Pulmonary artery endothelial cell (primary cell): ENCODE measurements at regions not wholly inside any gene's neighbourhood (a gene's known extent, or its start where the extent isn't known, plus 50 kb on each side); places are given as distances from the start of the nearest gene placed in this dataset.

ENCODE experiments used
- DNase-seq: peaks from one replicate; pipeline ENCODE4 v3.0.0-alpha.2; 2011; ENCODE audit warnings: low read depth, low spot score

DNA sequence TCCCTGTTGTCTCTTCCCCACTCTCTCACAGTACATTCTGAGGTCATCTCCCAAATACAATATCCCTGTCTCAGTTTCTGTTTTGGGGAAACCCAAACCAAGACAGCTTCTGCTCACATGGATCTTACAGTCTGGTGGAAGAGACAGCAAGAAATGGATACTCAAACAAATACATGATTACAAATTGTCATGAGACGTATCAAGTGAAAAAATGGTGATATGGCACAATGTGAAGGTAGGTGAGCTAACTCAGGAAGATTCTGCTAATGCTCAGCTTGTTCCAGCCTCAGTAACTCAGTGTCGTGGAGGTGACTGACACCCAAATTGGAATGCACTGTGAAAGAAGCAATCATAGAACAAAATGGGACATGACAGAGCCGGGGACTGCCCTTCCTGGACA lies 68.3 kb downstream of the CHST1 start:
- no peak for DNase-seq

DNA sequence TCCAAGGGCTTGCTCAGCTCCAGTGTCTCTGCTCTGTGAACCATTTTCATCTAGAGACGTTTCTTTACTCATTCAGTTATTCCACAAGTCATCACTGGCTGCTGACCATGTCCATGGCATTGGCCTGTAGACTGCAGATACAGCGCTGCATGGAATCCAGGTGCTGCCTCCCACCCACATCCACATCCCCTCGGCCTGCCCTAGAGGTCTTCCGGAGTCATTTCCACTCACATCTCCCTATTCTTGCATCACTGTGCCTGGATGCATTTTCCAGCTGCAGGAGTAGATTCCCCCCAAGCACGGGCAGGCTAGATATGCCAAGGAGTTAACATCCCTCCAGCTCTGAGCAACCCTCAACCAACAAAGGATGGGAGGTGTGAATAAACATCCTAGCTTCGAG lies 68.9 kb downstream of the CHST1 start:
- no peak for DNase-seq

GRCh38 chr11:45593992-45594391 lies 71.4 kb downstream of the CHST1 start:
- DNase-seq: no peak

DNA sequence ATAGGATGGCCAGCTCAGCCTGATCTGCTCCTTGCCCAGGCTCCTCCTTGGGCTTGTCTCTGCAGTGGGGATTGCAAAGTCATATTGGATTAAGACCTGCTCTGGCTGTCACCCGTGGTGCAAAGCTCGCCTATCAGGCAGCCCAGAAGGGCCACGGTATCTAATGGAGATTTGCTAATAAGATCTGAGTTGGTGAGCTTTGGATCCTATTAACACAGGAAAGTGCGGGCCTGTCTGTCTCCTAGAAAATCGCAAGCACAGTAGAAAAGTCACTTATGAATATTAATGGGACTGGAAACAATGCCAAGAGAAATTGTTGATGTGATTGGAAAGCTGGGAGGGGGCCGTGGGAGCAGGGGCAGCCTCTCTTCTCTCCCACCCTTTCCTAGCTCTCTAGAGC lies 72.8 kb downstream of the CHST1 start:
- no peak for DNase-seq

- DNase-seq: no peak
Observed at GRCh38 chr11:45590743-45591142, 74.7 kb downstream of the CHST1 start.

DNA sequence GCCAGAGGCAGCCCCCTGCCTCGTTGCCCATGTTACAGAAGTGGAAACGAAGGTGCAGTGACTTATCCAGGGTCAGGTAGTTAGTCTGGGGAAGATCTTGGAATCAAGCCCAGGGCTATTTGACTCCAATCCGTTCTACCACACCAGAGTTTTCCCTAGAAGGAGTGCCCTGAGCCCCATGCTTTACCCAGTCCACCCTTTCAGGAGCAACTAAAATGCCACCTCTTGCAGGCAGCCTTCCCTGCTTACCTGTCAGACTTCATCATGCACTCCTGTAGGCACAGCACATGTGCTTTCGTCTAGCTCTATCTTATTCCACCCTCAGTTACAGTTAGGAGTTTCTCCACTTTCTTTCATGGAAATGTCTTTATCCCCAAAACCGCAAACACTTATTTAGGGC lies 80.2 kb downstream of the CHST1 start:
- no peak for DNase-seq

- no peak for DNase-seq
Observed at GRCh38 chr11:45583981-45584566, 81.3 kb downstream of the CHST1 start.

DNA sequence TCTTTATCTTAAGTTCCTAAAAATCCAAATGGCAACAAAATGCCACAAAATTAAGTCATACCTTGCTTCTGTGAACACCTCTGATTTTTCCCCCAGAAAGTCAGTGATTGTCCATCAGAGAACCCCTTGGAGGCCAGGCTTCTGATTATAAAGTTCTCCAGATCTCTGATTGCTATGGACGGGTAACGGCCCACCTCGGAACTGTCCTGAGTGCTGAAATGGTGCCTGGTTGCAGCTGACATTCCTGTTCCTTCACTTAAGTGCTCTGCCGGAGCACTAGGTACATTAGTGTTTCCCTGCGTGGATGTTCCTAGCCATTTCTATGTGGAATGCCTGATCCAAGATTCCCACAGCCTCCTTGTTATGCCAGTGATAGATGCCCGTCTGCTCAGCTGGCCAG lies 85.0 kb downstream of the CHST1 start:
- no peak for DNase-seq

- DNase-seq: no peak
Observed at GRCh38 chr11:45578316-45578715, 87.1 kb downstream of the CHST1 start.

DNA sequence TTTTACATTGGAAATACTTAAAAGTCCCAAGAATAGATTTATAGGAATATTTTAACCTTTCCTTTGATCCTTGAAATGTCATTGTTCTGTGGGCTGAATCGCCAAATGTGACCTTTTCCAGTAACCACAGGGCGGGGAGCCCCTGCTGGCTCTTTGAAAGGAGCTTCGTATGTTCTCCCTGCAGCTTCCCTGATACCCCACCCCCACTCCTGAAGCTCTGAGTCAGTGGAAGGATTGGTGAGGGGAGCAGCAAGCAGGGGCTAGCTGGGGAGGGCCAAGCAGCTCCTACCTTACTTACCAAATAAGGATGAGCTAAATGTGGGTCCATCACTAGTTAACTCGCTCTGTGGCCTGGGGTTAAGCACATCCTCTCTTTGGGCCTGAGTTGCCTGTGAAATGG lies 87.7 kb downstream of the CHST1 start:
- DNase-seq: no peak

DNA sequence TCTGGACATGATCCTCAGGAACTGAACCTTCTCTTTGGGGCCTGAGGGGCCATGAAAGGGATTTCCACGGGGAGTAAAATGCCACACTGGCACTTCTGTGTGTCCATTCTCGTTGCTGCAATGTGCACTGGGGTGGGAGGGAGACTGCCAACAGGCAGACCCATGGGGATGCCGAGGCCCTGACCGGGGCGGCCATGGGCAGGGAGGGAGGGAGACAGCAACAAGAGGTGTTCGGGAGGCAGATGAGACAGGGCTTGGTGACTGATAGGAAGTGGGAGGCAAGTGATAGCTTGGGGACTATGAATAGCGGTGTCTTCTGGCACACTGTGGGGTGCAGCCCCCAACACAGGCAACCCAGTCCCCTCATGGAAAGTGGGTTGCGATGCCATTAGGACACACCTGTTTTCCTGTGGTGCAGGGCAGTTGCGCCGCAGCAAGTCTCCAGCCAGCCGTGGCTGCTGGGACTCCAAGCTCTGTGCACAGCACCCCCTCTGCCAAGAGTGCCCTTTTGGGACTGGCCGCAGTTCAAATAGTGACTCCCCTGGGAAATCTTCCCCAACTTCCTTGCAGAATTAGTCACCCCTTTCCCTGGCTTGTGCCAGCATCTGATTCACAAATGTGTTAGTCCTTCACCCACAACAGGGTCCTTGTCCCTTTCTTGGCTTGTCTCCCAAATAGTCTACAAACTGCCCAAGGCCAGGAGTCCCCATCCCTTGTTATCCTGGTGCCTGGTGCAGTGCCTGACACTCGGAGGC lies 88.8 kb downstream of the CHST1 start:
- DNase-seq: no peak

- no peak for DNase-seq
Observed at GRCh38 chr11:45573728-45574127, 91.7 kb downstream of the CHST1 start.

DNA sequence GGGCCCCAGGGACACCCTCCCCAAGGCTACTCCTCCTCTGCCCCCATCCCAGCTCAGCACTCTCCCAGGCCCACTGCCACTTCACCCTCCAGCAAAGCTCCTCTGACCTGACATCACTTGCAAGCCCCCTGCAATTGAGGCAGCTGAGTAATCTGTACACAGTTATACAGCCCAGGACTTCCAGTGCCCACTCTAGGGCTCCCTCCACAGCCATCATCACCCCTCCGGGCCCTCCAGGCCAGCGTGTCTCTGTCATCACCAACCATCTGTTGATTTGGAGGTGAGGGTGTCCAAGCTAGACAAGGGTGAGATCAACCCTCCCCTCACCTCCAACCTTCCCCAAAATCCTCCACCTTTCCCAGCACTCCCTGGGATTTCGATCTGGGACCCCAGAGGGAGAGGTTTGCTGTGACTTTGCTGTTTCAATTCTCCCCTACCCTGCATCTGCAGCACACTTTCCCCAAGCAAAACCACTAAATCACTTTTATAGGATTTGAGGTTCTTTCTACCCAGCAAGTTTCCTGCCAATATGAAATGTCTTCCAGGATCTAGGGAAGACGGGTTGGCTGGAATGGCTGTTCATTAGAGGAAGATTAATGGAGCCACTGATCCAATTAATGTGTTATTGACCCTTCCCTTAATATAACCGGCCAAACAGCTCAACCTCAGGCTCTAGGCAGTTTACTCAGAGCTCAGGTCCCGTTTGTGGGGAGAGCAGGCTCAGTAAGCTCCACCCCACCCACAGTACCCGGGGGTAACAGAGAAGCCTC lies 92.9 kb downstream of the CHST1 start:
- no peak for DNase-seq

DNA sequence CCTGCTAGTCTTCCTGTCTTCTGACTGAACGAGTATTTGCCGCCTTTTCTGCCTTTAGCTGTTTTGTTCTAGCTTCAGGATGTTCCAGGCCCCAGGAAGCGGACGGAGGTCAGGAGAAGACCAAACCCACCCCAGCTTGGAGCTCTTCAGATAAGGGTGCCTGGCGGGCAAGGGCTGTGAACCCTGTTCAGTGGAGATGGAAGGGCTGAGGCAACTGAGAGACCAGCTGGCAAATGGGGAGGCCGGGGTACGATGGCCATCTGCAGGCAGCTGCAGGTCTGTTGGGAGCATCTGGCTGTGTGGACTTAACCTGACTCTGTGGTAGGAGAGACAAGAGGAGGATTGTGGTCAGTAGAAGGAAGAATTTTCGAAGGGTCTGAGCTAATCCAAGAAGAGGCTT lies 95.6 kb downstream of the CHST1 start:
- DNase-seq: no peak

DNA sequence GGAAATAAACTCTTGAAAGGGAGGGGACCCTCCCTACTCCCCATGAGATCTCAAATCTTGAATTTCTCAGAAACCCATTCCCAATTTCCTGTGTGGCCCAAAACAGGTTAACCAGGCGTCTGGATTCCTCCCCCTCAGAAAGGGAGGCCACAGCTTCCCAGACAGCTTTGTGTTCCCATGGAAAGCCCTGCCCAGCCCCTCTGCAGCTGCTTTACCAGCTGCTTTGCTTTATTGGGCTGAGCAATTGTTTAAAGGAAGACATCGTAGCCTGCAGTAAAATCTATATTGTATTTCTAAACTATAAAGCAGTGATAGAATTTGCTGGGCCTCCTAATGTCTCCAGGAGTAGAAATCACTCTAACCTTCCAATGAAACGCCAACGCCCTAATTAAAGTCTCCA lies 97.4 kb downstream of the CHST1 start:
- DNase-seq: no peak

GRCh38 chr11:45565446-45565988 lies 99.9 kb downstream of the CHST1 start:
- DNase-seq: no peak

GRCh38 chr11:45563810-45564209 lies 101.6 kb downstream of the CHST1 start:
- DNase-seq: no peak

DNA sequence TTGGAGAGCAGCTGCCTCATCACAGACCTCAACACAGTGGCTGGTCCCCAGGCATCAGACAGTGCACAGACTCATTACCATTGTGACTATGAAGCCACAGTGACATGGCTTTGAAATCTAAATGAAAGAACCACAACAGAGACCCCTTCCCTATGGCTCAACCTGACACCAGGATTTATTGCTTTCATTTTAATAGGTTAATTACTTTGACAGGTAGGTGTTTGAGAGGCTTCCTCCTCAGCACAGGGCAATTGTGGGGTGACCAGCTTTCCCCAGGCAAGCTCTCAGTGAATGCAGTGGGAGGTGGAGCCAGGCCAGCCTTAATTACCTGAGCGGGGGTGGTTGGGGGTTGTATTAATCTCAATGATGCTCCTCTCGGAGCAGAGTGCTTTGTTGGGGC lies 102.3 kb downstream of the CHST1 start:
- DNase-seq: no peak

DNA sequence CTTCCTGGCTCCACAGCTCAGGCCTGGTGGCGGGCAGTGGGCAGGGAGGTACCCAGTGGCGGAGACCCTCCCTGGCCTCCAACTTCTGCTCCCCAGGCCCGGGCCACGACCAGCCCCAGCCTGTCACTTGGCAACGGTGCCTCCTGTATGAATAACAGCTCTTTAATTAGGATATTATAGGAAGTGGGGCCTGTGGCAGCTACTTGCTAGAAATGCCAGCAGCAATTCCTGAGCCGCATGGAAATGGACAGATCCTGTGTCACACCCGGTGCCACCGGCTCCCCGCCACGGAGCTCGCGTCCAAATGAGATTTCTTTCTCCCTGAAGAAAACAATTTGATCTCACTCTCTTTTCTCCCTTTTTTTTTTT lies 104.5 kb downstream of the CHST1 start:
- DNase-seq: no peak

DNA sequence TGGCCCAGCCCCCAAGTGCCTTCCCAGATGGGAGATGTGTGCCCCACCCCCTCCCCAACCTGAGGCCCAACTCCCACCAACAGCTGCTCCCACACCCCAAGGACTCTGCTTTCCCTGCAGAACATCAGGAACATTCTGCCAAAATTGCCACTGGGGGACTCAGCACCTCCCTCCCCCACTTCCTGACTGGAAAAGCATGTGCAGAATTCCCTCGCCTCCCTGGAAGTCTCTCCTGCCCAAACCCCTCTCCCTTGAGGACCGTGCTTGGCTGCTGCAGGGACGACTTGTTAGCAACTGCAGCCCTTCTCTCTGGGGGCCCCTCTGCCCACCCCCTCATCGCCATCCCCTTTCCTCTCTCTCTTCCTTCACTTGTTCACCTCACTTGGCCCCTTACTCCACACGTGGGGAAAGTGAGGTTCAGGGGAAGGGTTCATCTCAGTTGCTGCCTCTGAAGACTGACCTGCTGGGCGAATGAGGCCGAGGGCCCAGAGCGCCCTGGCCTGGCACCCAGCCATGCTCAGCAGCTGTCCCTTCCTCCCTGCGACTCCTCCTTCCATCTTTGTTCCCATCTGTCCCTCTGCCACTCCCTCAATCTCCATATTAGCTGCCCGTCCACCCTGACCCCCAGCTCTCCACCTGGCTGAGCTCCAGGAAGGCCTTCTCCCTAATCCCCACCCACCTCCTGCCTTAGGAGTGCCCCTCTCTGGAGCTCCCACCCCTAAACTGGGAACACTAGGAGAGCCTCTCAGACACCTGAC lies 105.1 kb downstream of the CHST1 start:
- DNase-seq: no peak

DNA sequence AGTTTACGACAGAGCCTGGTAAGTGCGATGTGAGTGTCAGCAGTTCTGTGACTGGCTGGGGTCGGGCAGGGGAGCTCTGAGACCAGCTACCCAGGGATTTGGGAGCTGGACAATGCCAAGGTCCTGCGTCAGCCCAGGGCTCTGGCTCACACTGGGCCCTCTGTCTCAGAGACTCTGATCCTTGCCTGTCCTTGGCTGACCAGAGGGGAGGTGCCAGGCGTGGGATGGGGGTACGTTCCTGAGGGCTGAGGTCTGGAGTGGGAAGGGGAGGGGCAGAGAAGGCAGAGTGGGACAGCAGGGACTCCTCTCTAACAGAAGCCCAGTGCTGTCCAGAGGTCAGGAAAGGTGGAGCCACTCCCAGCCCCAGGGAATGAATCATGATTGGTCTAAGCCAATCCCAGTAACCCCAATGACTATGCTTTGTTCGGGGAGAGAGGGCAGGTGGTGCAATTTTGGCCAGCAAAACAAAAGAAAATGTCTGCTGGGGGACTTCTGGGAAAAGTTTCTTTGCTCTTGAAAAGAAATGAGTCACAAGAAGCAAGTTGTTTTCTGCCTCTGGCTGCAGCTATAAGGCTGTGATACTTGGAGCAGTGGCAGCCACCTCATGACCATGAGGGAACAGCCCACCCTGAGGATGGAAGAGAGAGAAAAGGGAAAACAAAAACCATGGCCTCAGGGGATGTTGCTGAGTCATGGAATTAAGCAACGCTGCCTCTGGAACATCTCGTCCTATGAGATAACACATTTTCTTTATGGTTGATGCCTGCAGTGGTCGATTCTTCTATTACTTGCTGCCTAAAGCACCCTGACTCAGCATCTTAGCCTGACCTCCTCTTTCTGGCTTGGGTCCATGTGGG lies 108.3 kb downstream of the CHST1 start:
- DNase-seq: no peak
